ENCODE measurements at regions not wholly inside any gene's neighbourhood (a gene's known extent, or its start where the extent isn't known, plus 50 kb on each side); places are given as distances from the start of the nearest gene placed in this dataset.

DNA sequence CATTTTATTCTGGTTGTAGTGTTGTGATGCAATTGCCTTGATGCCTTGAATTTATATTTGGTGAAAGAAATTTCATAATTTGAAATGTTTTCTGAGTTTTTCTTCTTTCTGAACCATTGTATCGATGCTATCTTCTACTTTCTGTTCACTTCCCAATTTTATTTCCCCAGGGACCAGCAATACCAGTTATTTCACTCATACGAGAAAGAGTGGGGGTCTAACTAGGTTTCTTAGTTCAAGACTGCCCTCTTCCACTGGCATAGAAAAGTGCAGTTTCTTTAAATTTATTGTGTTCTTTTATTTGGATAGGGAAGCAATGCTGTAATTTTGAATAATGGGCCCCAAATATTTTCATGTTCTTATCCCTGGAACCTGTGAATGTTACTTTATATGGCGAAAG is 544.0 kb upstream of the ADGRL3 start (continued):
- TF ChIP-seq, protein P1, sequence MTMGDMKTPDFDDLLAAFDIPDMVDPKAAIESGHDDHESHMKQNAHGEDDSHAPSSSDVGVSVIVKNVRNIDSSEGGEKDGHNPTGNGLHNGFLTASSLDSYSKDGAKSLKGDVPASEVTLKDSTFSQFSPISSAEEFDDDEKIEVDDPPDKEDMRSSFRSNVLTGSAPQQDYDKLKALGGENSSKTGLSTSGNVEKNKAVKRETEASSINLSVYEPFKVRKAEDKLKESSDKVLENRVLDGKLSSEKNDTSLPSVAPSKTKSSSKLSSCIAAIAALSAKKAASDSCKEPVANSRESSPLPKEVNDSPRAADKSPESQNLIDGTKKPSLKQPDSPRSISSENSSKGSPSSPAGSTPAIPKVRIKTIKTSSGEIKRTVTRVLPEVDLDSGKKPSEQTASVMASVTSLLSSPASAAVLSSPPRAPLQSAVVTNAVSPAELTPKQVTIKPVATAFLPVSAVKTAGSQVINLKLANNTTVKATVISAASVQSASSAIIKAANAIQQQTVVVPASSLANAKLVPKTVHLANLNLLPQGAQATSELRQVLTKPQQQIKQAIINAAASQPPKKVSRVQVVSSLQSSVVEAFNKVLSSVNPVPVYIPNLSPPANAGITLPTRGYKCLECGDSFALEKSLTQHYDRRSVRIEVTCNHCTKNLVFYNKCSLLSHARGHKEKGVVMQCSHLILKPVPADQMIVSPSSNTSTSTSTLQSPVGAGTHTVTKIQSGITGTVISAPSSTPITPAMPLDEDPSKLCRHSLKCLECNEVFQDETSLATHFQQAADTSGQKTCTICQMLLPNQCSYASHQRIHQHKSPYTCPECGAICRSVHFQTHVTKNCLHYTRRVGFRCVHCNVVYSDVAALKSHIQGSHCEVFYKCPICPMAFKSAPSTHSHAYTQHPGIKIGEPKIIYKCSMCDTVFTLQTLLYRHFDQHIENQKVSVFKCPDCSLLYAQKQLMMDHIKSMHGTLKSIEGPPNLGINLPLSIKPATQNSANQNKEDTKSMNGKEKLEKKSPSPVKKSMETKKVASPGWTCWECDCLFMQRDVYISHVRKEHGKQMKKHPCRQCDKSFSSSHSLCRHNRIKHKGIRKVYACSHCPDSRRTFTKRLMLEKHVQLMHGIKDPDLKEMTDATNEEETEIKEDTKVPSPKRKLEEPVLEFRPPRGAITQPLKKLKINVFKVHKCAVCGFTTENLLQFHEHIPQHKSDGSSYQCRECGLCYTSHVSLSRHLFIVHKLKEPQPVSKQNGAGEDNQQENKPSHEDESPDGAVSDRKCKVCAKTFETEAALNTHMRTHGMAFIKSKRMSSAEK (CRISPR knock-in tag; IDR thresholded peaks at IDR 0.05; ENCODE audit: borderline replicate concordance): no peak

DNA sequence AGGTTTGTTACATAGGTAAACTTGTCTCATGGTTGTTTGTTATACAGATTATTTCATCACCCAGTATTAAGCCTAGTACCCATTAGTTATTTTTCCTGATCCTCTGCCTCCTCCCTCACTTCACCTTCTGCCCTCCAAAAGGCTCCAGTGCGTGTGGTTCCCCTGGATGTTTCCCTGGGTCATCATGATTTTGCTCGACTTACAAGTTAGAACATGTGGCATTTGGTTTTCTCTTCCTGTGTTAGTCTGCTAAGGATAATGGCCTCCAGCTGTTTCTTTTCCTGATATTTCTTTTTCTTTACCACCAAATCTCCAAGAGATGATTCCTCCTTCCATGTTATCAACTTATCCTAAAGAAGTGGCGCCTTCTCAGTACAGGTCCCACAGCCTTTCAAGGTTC is 543.1 kb upstream of the ADGRL3 start:
- Mint-ChIP-seq H3K9me3 (peaks cover 7% of the 10 kb centered on the region), H3K36me3 (no peaks in the 10 kb centered on the region), H3K4me3 (no peak overlapping the region), H3K27ac (peak overlapping the region; percentile 46; the same call in 1 of the 2 replicates), H3K27me3 (ENCODE audit: low read depth) (no peaks in the 10 kb centered on the region), H3K4me1 (peaks cover 8% of the 10 kb centered on the region)
- no peak for DNase-seq (ENCODE audit: low spot score)
- ChIA-PET POLR2A (no interaction called here), CTCF (no interaction called here)
- no peak for ATAC-seq
- TF ChIP-seq MXD4 (CRISPR knock-in tag; IDR thresholded peaks at IDR 0.05; ENCODE audit: borderline replicate concordance) (no peak), SMAD4 (CRISPR knock-in tag; IDR thresholded peaks at IDR 0.05) (no peak), RELA (CRISPR knock-in tag; IDR thresholded peaks at IDR 0.05; ENCODE audit: borderline replicate concordance) (no peak)
- TF ChIP-seq, protein P2, sequence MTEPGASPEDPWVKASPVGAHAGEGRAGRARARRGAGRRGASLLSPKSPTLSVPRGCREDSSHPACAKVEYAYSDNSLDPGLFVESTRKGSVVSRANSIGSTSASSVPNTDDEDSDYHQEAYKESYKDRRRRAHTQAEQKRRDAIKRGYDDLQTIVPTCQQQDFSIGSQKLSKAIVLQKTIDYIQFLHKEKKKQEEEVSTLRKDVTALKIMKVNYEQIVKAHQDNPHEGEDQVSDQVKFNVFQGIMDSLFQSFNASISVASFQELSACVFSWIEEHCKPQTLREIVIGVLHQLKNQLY (CRISPR knock-in tag; IDR thresholded peaks at IDR 0.05): no peak

DNA sequence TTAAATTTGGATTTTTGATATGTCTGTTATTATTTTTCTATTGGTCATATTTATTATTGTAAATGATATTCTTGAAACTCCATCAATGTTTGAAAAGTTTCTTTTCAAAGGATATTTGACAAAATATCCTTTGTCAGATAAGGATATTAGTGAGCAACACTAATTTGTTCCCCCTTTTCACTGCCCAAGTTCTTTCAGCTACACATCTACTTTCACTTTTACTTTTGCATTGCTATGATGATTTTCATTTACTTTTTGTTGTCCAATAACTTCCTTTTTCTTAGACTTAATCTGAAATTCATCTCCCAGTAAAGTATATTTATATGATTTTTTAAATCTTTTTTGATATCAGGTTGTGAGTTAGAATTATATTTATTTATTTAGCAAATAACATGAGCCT is 542.3 kb upstream of the ADGRL3 start:
- ATAC-seq (no peak), DNase-seq (ENCODE audit: low spot score) (no peak)
- H3K4me3 Mint-ChIP-seq: no peak overlapping the region
- H3K27me3 Mint-ChIP-seq (ENCODE audit: low read depth): no peaks in the 10 kb centered on the region
- H3K36me3 Mint-ChIP-seq: no peaks in the 10 kb centered on the region
- H3K27ac Mint-ChIP-seq: no peak overlapping the region
- peaks cover 7% of the 10 kb centered on the region for H3K9me3 Mint-ChIP-seq
- ChIA-PET CTCF (no interaction called here), POLR2A (no interaction called here)
- peaks cover 8% of the 10 kb centered on the region for H3K4me1 Mint-ChIP-seq
- TF ChIP-seq ELF4 (CRISPR knock-in tag; IDR thresholded peaks at IDR 0.05; ENCODE audit: low read depth) (no peak), ZBTB21 (CRISPR knock-in tag; IDR thresholded peaks at IDR 0.05; ENCODE audit: borderline replicate concordance) (no peak), MXD4 (CRISPR knock-in tag; IDR thresholded peaks at IDR 0.05; ENCODE audit: borderline replicate concordance) (no peak), NR3C1 (CRISPR knock-in tag; conservative IDR thresholded peaks at IDR 0.05; ENCODE audit: low read depth) (no peak), GTF2I (CRISPR knock-in tag; conservative IDR thresholded peaks at IDR 0.05) (no peak), SP1 (CRISPR knock-in tag; conservative IDR thresholded peaks at IDR 0.05) (no peak), HMGA2 (CRISPR knock-in tag; IDR thresholded peaks at IDR 0.05) (no peak)
- TF ChIP-seq, protein P3, sequence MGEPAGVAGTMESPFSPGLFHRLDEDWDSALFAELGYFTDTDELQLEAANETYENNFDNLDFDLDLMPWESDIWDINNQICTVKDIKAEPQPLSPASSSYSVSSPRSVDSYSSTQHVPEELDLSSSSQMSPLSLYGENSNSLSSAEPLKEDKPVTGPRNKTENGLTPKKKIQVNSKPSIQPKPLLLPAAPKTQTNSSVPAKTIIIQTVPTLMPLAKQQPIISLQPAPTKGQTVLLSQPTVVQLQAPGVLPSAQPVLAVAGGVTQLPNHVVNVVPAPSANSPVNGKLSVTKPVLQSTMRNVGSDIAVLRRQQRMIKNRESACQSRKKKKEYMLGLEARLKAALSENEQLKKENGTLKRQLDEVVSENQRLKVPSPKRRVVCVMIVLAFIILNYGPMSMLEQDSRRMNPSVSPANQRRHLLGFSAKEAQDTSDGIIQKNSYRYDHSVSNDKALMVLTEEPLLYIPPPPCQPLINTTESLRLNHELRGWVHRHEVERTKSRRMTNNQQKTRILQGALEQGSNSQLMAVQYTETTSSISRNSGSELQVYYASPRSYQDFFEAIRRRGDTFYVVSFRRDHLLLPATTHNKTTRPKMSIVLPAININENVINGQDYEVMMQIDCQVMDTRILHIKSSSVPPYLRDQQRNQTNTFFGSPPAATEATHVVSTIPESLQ (CRISPR knock-in tag; IDR thresholded peaks at IDR 0.05): no peak
- TF ChIP-seq, protein P4, sequence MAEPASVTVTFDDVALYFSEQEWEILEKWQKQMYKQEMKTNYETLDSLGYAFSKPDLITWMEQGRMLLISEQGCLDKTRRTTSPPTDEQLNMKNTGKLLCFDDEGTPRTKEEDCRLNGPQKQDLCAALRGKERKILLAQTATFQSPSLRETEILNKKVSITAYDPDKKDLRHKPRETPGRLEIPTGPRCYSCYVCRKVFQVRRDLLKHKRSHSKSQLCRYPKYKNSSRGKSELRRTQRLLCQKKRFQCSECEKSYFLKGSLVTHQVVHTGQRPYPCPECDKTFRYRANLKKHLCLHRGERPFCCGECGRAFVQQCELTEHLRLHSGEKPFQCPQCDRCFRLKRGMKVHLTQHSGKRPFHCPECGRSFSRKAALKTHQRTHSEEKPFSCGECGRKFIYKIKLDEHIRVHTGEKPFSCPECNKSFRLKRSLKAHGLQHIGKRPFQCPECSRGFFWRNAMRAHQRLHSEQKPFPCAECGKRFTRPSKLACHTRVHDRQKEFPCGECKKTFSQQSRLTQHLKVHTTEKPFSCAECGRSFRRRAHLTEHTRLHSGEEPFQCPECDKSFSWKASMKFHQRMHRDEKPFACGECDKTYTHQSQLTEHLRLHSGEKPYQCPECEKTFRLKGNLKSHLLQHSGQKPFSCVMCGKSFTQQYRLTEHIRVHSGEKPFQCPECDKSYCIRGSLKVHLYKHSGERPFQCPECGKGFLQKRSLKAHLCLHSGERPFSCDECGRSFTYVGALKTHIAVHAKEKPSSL (CRISPR knock-in tag; conservative IDR thresholded peaks at IDR 0.05): no peak
- TF ChIP-seq, protein P5, sequence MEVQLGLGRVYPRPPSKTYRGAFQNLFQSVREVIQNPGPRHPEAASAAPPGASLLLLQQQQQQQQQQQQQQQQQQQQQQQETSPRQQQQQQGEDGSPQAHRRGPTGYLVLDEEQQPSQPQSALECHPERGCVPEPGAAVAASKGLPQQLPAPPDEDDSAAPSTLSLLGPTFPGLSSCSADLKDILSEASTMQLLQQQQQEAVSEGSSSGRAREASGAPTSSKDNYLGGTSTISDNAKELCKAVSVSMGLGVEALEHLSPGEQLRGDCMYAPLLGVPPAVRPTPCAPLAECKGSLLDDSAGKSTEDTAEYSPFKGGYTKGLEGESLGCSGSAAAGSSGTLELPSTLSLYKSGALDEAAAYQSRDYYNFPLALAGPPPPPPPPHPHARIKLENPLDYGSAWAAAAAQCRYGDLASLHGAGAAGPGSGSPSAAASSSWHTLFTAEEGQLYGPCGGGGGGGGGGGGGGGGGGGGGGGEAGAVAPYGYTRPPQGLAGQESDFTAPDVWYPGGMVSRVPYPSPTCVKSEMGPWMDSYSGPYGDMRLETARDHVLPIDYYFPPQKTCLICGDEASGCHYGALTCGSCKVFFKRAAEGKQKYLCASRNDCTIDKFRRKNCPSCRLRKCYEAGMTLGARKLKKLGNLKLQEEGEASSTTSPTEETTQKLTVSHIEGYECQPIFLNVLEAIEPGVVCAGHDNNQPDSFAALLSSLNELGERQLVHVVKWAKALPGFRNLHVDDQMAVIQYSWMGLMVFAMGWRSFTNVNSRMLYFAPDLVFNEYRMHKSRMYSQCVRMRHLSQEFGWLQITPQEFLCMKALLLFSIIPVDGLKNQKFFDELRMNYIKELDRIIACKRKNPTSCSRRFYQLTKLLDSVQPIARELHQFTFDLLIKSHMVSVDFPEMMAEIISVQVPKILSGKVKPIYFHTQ (CRISPR knock-in tag; IDR thresholded peaks at IDR 0.05): no peak
- TF ChIP-seq, protein P6, sequence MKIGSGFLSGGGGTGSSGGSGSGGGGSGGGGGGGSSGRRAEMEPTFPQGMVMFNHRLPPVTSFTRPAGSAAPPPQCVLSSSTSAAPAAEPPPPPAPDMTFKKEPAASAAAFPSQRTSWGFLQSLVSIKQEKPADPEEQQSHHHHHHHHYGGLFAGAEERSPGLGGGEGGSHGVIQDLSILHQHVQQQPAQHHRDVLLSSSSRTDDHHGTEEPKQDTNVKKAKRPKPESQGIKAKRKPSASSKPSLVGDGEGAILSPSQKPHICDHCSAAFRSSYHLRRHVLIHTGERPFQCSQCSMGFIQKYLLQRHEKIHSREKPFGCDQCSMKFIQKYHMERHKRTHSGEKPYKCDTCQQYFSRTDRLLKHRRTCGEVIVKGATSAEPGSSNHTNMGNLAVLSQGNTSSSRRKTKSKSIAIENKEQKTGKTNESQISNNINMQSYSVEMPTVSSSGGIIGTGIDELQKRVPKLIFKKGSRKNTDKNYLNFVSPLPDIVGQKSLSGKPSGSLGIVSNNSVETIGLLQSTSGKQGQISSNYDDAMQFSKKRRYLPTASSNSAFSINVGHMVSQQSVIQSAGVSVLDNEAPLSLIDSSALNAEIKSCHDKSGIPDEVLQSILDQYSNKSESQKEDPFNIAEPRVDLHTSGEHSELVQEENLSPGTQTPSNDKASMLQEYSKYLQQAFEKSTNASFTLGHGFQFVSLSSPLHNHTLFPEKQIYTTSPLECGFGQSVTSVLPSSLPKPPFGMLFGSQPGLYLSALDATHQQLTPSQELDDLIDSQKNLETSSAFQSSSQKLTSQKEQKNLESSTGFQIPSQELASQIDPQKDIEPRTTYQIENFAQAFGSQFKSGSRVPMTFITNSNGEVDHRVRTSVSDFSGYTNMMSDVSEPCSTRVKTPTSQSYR (CRISPR knock-in tag; IDR thresholded peaks at IDR 0.05): no peak

Measured in WTC11 (cell line).